Psoas muscle (tissue), 7 donors: ENCODE measurements at regions not wholly inside any gene's neighbourhood (a gene's known extent, or its start where the extent isn't known, plus 50 kb on each side); places are given as distances from the start of the nearest gene placed in this dataset.

Experiments
- ATAC-seq, 4 donors: fragments of 200-7000 bp; cut with Tn5 transposase; one replicate each; pipeline ENCODE4 v1.9.1; 2020; ENCODE audit warnings: moderate library complexity in 3 of 4, mild to moderate bottlenecking in 2 of 4
- DNase-seq, 2 donors: peaks; one replicate each; pipeline ENCODE4 v3.0.0-alpha.2; 2020
- H3K27ac ChIP-seq: fragments of 200-600 bp; one replicate; pipeline ENCODE4 v1.8.0; 2022
- H3K27me3 ChIP-seq, 3 donors: fragments of 200-600 bp in 1 of 3; one replicate each; pipeline versions ENCODE4 v1.6.1 to v1.8.0; 2013 to 2022; ENCODE audit warnings: low read length in 2 of 3, mild to moderate bottlenecking in 2 of 3, moderate library complexity in 1 of 3; ENCODE audit not compliant: insufficient read depth in 3 of 3
- H3K36me3 ChIP-seq, 2 donors: fragments of 200-600 bp in 1 of 2; one replicate each; pipeline versions ENCODE4 v1.6.1 to v1.8.0; 2013 to 2022; ENCODE audit warnings: low read depth in 1 of 2, mild to moderate bottlenecking in 1 of 2, moderate library complexity in 1 of 2; ENCODE audit not compliant: insufficient read depth in 1 of 2
- H3K4me1 ChIP-seq: fragments of 200-600 bp; one replicate; pipeline ENCODE4 v1.8.0; 2022
- H3K4me3 ChIP-seq: fragments of 200-600 bp; one replicate; pipeline ENCODE4 v1.8.0; 2022; ENCODE audit warnings: mild to moderate bottlenecking
- H3K9me3 ChIP-seq: fragments of 200-600 bp; one replicate; pipeline ENCODE4 v1.8.0; 2022
- CTCF ChIP-seq: fragments of 200-600 bp; IDR thresholded peaks from one replicate; pipeline ENCODE4 v1.8.0; 2022; ENCODE audit warnings: antibody characterized with exemption
- WGBS, 3 donors: extraction: QIAGEN DNeasy Blood & Tissue Kit; methylation state at CpG; one replicate each; pipeline versions ENCODE4 v1.1.6 to v1.1.7; 2013; 5-methylcytosine and 5-hydroxymethylcytosine counted together
- intact Hi-C, 2 donors: fragments of 100-400 bp; cut with DNase I; formaldehyde crosslinking; loops; one replicate each; pipeline versions ENCODE4 v1.11.0 to v1.14.2; 2022
- donor health status: healthy with polysubstance abuse.
- donor health status: DM: no; HTN: no; CAD: no; lungs with moderate emphysema.
- donor health status: Bipolar disorder and iron deficiency.
- donor health status: healthy.
- donor health status: DM: yes; HTN: yes; CAD: no.
- donor health status: DM: no; HTN: no; CAD: no.
- donor health status: DM: yes; HTN: yes; CAD: no.

GRCh38 chr17:77366558-77367245 is 225.9 kb downstream of the SEC14L1 start:
- DNase-seq (peak; percentile 22 to 56), ATAC-seq (no peak)
- intact Hi-C loops, result no loop called here
- no peak for TF ChIP-seq CTCF
- no peak overlapping the region for H3K4me3 ChIP-seq
- 61 to 76% (median 69%) methylated on average over 8 of the region's 8 CpGs for WGBS, 3 donors
- H3K4me1 ChIP-seq, result peaks cover 58% of the 10 kb centered on the region
- H3K36me3 ChIP-seq, result no peaks in the 10 kb centered on the region
- no peaks in the 10 kb centered on the region for H3K27me3 ChIP-seq
- peak overlapping the region; percentile 74 for H3K27ac ChIP-seq
- H3K9me3 ChIP-seq, result no peaks in the 10 kb centered on the region

GRCh38 chr17:77369544-77369971 is 228.8 kb downstream of the SEC14L1 start:
- no peak overlapping the region for H3K4me3 ChIP-seq
- H3K27me3 ChIP-seq, result no peaks in the 10 kb centered on the region
- no peak for ATAC-seq
- 74 to 85% (median 81%) methylated on average over 13 of the region's 13 CpGs for WGBS, 3 donors
- peaks cover 50% of the 10 kb centered on the region for H3K4me1 ChIP-seq
- H3K36me3 ChIP-seq, result no peaks in the 10 kb centered on the region
- H3K9me3 ChIP-seq, result no peaks in the 10 kb centered on the region
- peak in 1 of 2 donors; percentile 6 for DNase-seq
- intact Hi-C loops, result no loop called here
- no peak overlapping the region for H3K27ac ChIP-seq
- no peak for TF ChIP-seq CTCF

- no peaks in the 10 kb centered on the region for H3K36me3 ChIP-seq
- peak overlapping the region; percentile 83 for H3K27ac ChIP-seq
- H3K9me3 ChIP-seq, result no peaks in the 10 kb centered on the region
- no peak for TF ChIP-seq CTCF
- H3K4me3 ChIP-seq, result no peak overlapping the region
- WGBS, 3 donors, result 65 to 74% (median 66%) methylated on average over 5 of the region's 5 CpGs
- H3K27me3 ChIP-seq, result no peaks in the 10 kb centered on the region
- H3K4me1 ChIP-seq, result peaks cover 50% of the 10 kb centered on the region
- ATAC-seq (no peak), DNase-seq (peak; percentile 4 to 12)
- intact Hi-C loops, result loop anchor here in 1 of 2 donors (5.0 kb wide), 1 partner anchor 38 kb away; no protein-coding TSS in a partner anchor
Measured at GRCh38 chr17:77370586-77370985, 229.8 kb downstream of the SEC14L1 start.

GRCh38 chr17:77371117-77371887 is 230.5 kb downstream of the SEC14L1 start:
- WGBS, 3 donors, result 32 to 51% (median 41%) methylated on average over 20 of the region's 20 CpGs
- DNase-seq (peak; percentile 23 to 57), ATAC-seq (peak in 2 of 4 donors; percentile 25 to 26)
- Histone ChIP-seq H3K27me3 (no peaks in the 10 kb centered on the region), H3K36me3 (no peaks in the 10 kb centered on the region), H3K4me1 (peaks cover 47% of the 10 kb centered on the region), H3K27ac (peak overlapping the region; percentile 83), H3K4me3 (peak overlapping the region; percentile 79), H3K9me3 (no peaks in the 10 kb centered on the region)
- no peak for TF ChIP-seq CTCF
- intact Hi-C loops, result loop anchor here in 1 of 2 donors (5.0 kb wide), 1 partner anchor 39 kb away; no protein-coding TSS in a partner anchor
